NCI-H2107 treated with DMSO at 0.1 percent for 48 hours (cell line): ENCODE measurements at regions not wholly inside any gene's neighbourhood (a gene's known extent, or its start where the extent isn't known, plus 50 kb on each side); places are given as distances from the start of the nearest gene placed in this dataset.

ENCODE experiments used
- DNase-seq: peaks from one replicate; lab custom pipeline; 2025; ENCODE audit not compliant: unreplicated experiment; lab: John Stamatoyannopoulos, UW

DNA sequence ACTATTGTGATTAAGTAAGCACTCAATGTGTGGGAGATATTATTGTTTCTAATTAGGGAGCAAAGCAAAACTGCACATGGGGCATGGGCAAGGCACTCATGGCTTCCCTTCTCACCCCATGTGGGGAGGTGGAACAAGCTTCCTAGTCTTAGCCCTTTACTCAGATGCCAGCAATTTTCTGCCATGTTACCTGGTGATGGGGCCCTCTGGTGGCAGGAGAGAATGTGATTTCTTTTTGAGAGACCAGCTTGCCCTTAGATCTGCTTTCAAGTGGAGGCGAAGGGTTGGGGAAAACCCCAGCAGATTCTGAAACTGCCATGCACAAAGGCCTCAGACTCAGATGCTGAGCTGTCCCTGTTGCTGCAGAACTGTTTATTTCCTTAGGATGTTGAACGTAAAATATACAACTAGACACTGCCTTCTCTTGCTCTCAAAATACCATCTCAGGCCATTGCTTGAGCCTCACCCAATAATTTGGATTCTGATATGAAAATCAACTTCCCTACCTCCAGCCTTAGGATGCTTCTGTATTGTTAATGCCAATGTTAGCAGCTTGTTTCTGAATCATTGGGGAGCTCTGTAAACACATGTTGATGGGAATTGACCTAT is 130.2 kb upstream of the TPRG1 start:
- DNase-seq, result peak; percentile 65

GRCh38 chr3:189042832-189043231 is 128.9 kb upstream of the TPRG1 start:
- no peak for DNase-seq

DNA sequence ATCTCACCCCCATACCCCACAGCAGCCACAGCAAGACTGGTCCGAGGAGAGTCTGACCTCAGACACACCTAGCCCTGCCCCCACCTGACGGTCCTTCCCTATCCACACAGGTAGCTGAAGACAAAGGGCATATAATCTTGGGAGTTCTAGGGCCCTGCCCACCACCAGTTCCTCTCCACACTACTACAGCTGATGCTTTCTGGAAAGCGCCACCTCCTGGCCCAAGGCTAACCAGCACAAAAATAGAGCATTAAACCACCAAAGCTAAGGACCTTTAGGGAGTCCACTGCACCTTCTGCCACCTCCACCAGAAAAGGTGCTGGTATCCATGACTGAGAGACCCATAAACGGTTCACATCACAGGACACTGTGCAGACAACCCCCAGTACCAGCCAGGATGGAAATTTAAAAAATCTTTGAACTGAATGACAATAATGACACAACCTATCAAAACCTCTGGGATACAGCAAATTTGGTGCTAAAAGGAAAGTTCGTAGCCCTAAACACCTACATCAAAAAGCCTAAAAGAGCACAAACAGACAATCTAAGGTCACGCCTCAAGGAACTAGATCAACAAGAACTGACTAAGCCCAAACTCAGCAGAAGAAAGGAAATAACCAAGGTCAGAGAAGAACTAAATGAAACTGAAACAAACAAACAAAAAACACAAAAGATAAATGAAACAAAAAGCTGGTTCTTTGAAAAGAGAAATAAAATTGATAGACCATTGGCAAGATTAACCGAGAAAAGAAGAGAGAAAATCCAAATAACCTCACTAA is 122.1 kb upstream of the TPRG1 start:
- no peak for DNase-seq

GRCh38 chr3:189053322-189053721 is 118.4 kb upstream of the TPRG1 start:
- no peak for DNase-seq

- no peak for DNase-seq
Observed at GRCh38 chr3:189056646-189057335, 115.0 kb upstream of the TPRG1 start.

GRCh38 chr3:189057369-189057768 is 114.4 kb upstream of the TPRG1 start:
- no peak for DNase-seq

GRCh38 chr3:189058071-189058470 is 113.7 kb upstream of the TPRG1 start:
- no peak for DNase-seq

- no peak for DNase-seq
Observed at GRCh38 chr3:189070965-189071364, 100.8 kb upstream of the TPRG1 start.

- no peak for DNase-seq
Observed at GRCh38 chr3:189071446-189071845, 100.3 kb upstream of the TPRG1 start.

GRCh38 chr3:189076449-189076848 is 95.3 kb upstream of the TPRG1 start:
- no peak for DNase-seq

DNA sequence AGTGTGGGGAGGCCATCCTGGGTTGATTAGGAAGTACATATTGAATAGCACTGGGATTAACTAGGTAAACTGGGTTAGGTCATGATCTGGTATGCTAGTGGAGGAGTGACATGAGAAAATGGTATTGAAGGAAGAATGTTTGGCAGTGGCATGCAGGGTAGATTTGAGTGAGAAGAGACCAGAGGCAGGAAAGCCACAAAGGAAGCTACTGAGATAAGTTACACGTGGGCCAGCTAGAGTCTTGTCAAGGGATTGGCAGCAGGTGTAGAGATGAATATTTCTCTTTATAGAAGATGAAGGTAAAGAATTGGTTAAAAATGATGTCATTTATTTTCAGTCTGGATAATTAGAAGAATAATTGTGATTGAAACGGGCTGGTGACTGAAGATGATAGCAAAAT is 91.0 kb upstream of the TPRG1 start:
- no peak for DNase-seq

DNA sequence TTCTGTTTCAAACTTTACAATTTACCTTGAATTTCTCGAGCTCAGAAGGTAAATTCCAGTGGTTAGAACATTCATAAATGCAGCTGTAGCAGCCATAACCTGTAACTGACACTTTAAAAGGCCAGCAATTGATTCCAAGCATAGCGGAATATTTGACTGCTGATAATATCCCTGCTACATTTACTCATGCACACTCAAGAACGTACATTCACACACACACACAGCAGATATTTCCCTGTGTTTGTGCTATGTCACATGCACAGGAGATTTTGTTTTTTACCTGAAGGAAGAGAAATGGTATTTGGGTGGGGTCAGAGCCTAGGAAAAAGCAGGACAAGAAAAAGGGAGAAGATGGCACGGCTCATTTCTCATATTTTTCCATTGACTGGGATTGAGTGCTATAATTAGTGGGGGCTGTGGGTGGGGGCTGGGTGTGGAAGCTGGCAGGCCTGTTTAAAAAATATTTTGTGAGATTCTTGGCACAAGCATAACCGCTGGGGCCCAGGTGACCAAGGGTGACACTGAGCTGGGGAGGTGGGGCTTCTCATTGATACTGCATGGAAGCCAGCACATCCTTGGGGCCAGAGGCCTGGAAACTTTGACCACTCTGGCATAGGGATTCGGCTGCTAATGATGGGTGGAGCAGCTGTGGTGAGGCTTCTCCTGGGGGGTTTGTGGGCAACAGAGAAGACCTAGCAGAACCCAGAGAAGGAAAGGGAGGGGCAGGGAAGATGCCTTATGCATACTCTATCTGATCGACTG is 88.9 kb upstream of the TPRG1 start:
- DNase-seq, result no peak

- DNase-seq, result no peak
Observed at GRCh38 chr3:189084620-189085019, 87.2 kb upstream of the TPRG1 start.

- no peak for DNase-seq
Observed at GRCh38 chr3:189092547-189092946, 79.2 kb upstream of the TPRG1 start.

- DNase-seq, result no peak
Observed at GRCh38 chr3:189094539-189094938, 77.2 kb upstream of the TPRG1 start.

GRCh38 chr3:189096092-189096491 is 75.7 kb upstream of the TPRG1 start:
- no peak for DNase-seq

- no peak for DNase-seq
Observed at GRCh38 chr3:189099031-189099471, 72.7 kb upstream of the TPRG1 start.

- no peak for DNase-seq
Observed at GRCh38 chr3:189099505-189100290, 72.1 kb upstream of the TPRG1 start.

- no peak for DNase-seq
Observed at GRCh38 chr3:189100866-189101265, 70.9 kb upstream of the TPRG1 start.

DNA sequence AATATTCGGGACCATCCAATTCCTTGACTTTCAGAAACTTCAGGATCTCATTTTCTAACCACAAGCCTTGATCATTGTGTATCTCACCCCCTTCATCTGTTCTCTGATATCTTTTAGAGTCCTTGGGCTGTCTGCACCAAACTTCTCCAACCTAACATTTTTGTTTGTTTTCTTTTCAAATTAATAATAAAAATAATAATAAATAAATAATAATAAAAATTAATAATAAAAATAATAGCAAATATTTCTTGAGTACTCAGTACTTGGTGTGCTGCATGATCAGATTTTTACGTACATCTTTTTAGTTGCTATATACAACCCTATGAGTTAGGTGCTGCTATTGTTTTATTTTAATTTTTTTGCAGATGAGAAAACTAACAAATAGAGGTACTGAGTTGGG is 70.2 kb upstream of the TPRG1 start:
- DNase-seq, result no peak

DNA sequence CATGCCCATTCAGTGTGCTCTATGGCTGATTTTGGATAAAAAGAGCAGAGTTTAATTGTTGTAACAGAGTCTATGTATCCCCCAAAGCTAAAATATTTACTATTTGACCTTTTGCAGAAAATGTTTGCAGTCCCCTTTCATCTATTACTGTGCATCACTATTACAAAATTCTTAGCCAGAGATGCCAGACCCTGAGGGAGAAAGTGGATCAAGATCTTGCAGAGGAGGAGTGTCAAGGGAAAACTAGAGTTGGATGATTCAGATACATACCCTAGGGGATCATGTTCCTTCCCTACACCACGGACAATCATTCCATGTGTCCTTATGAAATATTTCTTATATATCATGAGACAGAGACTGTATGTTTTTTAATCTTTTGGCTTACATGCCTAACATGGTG is 68.6 kb upstream of the TPRG1 start:
- no peak for DNase-seq
